ENCODE measurements at regions not wholly inside any gene's neighbourhood (a gene's known extent, or its start where the extent isn't known, plus 50 kb on each side); places are given as distances from the start of the nearest gene placed in this dataset.
"Not testable (repeated sequence)": the region's sequence is repeated elsewhere in the genome, so short reads cannot be mapped to it uniquely, and the experiment has no call there.

DNA sequence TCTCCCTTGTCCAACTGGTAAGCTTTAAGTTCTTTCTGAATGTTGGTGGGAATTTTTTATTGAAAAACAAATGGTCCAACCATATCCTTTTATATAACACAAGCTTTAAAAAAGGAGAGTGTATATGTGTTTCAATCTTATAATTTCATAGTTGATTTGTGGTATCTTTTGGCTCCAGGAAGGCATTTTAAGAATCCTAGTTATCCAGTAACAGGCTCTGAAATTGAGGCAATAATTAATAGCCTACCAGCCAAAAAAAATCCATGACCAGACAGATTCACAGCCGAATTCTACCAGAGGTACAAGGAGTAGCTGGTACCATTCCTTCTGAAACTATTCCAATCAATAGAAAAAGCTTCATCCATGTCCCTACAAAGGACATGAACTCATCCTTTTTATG lies 141.6 kb downstream of the FZD1 start:
- not testable (repeated sequence) for DNase-seq

DNA sequence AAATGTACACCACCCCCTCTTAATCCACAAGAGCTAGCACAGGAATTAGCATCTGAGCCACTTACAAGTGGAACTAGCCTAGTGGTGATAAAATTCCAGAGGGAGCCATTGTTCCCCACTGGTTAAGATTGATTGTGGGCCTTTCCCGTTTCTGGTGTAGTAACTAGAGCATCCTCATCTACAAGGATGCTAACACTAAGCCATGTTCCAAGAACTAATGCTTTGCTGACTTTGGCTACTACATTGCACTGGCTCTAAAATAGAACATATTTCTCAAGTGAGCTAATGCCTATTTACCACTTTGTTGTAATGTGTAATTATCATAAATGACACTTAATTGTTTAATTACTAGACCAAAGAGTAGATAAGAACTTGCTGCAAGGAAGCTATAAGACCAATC lies 143.7 kb downstream of the FZD1 start:
- no peak for DNase-seq

GRCh38 chr7:91408388-91409154 lies 144.3 kb downstream of the FZD1 start:
- no peak for DNase-seq

GRCh38 chr7:91411060-91411459 lies 146.8 kb downstream of the FZD1 start:
- DNase-seq = no peak

GRCh38 chr7:91412298-91412697 lies 148.1 kb downstream of the FZD1 start:
- DNase-seq = no peak

GRCh38 chr7:91414734-91415133 lies 150.5 kb downstream of the FZD1 start:
- no peak for DNase-seq

DNA sequence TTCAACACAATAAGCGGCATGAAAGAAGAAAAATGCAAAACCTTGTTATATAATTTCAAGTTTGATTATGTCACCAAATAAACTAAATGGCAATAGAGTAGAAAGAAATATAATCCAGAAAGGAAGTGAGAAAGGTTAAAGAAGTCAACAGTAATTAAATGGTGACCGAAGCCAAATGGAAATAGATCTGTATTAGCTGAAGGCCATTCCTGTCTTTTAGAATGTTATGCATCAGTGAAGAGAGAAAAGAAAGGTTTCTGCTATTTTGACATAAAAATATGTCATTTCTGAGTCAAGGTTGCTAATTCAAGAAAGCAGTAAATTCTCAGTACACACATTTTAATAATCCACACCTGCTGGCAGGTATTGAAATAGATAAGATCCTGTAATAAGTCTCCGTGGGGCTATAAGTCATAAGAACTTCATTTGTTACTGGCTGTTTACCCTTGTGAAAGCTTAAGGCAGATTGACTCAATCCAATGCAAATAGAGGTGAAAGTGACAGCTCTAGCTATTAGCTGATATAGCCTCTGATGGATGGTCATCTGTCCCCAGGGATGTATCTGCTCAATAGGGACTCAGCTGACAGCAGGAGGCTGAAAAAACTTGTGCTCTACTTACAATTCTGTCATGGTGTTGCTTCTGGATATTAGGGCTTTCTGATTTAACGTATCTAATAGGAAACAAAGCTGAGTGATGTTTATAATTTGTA lies 152.1 kb downstream of the FZD1 start:
- DNase-seq = no peak

- peak; percentile 68 to 81 for DNase-seq
Observed at GRCh38 chr7:91420606-91421005, 156.4 kb downstream of the FZD1 start.

DNA sequence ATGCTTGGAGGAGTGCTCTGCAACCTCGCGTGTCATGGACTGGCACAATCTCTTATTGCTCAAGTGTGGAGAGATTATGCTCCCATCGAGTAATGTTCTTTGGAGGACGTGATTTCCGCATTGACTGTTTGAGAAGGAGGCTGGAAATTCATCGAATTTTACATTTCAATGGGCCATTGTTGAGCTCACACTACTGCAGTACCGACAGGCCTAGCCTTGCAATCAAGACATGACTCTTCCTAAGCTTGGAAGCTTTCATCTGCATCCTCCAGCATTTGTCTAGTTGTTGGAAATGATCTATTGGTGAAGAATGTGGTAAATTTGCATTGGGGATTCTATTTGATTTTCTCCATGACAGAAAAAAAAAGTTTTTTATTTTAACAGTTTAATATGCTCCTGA lies 156.8 kb downstream of the FZD1 start:
- DNase-seq = no peak

GRCh38 chr7:91424371-91424770 lies 160.1 kb downstream of the FZD1 start:
- peak; percentile 93 to 98 for DNase-seq

DNA sequence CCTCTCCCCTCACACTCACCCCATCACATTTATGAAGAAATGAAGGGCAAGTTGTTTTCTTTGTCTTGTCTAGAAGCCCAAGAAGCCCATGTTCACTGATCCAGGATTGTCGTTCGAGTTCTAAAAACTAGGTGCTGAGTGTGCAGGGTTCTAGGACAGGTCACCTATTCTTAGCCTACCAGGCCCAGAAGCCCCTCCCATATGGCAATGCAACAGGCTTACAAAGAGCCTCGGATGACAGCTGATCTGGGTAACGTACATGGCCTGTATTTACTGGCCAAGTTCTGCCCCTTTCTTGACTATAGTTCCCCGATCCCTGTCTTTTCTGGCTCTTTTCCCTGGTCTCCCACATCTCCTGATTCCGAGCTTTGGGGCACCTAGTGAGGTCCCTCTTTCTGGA lies 160.9 kb downstream of the FZD1 start:
- DNase-seq = no peak

GRCh38 chr7:91427051-91427450 lies 162.8 kb downstream of the FZD1 start:
- DNase-seq = peak; percentile 70 to 91

DNA sequence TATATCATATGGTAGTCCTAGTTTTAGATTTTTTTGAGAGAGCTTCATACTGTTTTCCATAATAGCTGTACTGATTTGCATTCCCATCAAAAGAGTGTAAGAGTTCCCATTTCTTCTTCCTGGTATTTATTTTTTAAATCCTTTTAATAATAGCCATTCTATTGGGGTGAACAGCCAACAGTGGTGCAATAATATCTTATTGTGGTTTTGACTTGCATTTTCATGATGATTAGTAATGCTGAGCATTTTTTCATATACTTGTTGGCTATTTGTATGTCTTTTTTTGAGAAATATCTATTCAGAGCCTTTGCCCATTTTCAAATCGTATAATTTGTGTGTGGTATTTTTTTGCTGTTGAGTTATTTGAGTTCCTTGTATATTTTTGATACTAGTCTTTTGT lies 167.4 kb downstream of the FZD1 start:
- DNase-seq = no peak

DNA sequence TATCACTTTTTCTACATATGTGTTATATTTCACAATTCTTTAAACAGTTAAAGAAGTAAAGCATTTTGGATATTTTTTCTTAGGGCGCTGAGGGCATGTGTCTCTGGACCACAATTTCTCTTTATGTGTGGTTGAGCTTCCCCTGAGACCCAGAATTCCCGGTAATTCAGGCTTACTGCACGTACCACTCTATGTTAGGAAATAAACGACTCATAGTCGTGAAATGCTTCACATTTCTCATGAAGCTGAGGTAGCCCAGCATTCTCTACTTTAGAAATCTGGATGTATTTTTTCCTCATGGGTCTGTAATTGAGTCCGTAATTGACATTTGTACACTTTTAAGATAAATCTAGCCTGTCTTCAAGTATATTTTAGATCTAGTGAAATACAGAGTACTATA lies 170.6 kb downstream of the FZD1 start:
- no peak for DNase-seq

- peak in 1 of 2 experiments; percentile 29 for DNase-seq
Observed at GRCh38 chr7:91435381-91436059, 171.3 kb downstream of the FZD1 start.

DNA sequence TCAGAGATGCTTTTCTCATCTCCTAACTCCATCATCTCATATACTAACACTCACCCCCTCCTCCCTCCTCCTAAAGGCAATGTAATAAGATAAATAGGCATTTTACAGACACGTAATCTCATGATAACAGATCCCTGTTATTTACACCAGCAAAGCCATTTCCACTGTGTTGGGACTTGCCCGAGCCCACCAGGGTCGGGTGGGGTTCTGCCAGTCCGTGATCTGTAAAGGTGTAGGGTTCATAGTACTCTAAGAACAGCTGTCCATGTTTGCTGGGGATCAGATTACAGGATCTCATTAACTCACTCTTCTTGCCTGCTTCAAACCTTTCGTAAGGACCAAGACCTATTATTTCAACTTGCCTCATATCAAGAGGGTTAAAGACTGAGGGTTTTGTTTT lies 172.4 kb downstream of the FZD1 start:
- peak; percentile 92 to 96 for DNase-seq

DNA sequence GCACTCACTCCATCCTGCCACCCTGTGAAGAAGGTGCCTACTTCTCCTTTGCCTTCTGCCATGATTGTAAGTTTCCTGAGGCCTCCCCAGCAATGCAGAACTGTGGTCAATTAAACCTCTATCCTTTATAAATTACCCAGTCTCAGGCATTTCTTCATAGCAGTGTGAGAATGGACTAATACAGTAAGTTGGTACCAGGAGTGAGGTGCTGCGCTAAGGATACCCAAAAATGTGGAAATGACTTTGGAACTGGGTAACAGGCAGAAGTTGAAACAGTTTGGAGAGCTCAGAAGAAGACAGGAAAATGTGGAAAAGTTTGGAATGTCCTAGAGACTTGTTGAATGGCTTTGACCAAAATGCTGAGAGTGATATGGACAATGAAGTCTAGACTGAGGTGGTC lies 176.0 kb downstream of the FZD1 start:
- not testable (repeated sequence) for DNase-seq

- no peak for DNase-seq
Observed at GRCh38 chr7:91443862-91444261, 179.6 kb downstream of the FZD1 start.

GRCh38 chr7:91446819-91447218 lies 182.6 kb downstream of the FZD1 start:
- DNase-seq = no peak

GRCh38 chr7:91455411-91455810 lies 191.2 kb downstream of the FZD1 start:
- DNase-seq = no peak

DNA sequence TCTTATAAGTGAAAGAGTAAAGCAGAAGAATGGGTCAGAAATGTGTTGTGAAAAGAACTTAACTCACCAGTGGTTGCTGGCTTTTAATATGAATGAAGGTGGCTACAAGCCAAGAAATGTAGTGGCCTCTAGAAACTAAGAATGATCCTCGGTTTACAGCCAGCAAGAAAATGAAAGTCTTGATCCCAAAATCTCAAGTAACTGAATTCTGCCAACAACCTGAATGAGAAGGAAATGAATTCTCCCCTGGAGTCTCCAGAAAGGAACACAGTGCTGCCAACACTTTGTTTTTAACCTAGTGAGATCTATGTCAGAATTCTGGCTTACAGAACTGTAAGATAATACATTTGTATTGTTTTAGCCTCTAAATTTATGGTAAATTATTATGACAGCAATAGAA lies 193.0 kb downstream of the FZD1 start:
- DNase-seq = no peak

GRCh38 chr7:91459539-91459938 lies 195.3 kb downstream of the FZD1 start:
- no peak for DNase-seq

DNA sequence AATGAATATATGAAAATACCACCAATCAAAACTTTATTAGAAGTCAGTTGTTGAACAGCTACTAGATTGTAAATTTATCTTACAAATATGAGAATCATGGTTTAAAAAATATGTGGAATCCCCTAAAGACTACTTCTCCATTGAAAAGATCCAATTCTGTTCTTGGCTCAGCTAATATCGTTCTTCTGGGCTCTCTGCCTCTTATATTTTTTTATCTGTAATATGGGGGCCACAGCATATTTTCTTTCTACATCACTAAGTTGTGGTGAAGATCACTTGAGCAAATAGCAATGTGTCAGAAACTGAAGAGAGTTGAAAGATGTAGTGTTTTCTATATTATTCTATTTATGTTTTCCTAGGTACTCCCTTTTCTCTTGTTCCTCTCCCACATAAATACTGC lies 198.1 kb downstream of the FZD1 start:
- no peak for DNase-seq

DNA sequence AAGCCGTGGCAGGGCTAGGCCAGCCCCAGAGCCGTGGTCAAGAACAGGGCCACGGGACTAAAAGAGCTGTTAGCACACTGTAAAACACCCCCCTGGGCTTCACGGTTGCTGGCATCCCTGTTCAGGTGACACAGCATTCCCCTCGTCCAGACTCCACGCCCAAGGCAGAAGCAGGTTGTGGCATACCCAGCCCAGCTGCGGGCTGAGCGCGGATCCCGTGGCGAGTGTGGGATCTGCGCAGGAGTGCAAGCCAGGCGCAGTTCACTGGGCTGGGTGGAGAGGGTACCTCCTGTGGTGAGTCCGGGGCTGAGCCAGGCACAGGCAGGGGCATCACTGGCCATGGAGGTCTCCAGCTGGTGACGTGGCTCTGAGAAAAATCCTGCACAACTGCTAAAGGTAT lies 199.1 kb downstream of the FZD1 start:
- no peak for DNase-seq
